Hematopoietic multipotent progenitor cell treated with erythropoietin and hydrocortisone succinate and interleukin-3 and kit ligand, for 15 days (in vitro differentiated cells): ENCODE measurements at regions not wholly inside any gene's neighbourhood (a gene's known extent, or its start where the extent isn't known, plus 50 kb on each side); places are given as distances from the start of the nearest gene placed in this dataset.
"Not testable (repeated sequence)": the region's sequence is repeated elsewhere in the genome, so short reads cannot be mapped to it uniquely, and the experiment has no call there.

Experiments
- DNase-seq: peaks from one replicate; pipeline ENCODE4 v3.0.0-alpha.2; 2015; ENCODE audit warnings: low spot score

DNA sequence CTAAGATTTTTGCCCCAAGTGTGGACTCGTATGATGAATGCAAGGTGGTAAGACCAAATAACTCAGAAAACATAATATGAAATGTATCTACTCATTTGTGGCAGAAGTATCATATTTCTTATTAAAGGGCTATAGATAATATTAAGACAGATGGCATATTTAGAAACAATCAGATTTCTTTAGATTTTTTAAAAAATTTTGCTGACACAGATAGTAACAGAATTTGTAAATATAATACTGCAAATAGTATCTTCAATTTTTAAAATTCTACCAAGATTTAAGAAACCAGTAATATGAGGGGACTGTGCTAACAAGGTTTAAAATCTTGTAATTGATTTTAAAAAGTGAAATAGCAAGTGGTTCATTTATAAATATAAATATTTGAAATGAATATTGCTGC, 1064.1 kb downstream of the DIPK2A start:
- no peak for DNase-seq

DNA sequence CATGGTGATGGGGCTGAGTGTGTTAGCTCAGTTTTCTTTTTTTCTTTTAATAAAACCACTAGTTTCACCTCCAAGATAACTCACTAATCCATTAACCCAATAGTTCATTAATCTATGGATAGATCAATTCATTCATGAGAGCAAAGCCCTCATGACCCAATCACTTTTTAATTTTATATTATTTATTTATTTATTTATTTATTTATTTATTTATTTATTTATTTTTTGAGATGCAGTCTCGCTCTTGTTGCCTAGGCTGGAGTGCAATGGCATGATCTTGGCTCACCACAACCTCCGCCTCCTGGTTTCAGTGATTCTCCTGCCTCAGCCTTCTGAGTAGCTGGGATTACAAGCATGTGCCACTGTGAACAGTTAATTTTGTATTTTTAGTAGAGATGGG, 1082.4 kb downstream of the DIPK2A start:
- DNase-seq = not testable (repeated sequence)

DNA sequence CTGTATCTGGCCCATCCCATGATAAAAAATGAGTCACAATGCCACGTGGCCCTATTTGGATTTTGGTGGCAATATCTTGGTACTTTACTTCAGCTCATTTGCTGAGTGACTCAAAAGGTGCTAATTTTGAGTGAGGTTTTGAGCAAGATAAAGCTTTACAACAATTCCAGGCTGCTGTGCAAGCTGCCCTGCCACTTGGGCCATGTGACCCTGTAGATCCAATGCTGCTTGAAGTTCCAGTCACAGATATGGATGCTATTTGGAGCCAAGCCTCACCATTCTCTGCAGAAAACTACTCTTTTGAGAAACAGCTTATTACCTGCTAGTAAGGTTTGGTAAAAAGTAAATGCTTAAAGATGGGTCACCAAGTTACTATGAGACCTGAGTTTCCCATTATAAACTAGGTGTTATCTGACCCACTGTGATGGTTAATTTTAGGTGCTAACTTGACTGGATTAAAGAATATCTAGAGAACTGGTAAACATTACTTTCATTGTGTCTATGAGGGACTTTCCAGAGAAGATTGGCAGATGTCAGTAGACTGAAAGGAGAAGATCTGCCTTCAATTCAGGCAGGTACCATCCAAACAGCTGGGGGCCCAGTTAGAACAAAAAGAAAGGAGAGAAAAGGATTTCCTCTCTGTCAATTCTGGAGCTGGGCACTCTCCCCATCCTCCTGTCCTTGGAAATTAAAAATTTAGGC, 1083.9 kb downstream of the DIPK2A start:
- no peak for DNase-seq

DNA sequence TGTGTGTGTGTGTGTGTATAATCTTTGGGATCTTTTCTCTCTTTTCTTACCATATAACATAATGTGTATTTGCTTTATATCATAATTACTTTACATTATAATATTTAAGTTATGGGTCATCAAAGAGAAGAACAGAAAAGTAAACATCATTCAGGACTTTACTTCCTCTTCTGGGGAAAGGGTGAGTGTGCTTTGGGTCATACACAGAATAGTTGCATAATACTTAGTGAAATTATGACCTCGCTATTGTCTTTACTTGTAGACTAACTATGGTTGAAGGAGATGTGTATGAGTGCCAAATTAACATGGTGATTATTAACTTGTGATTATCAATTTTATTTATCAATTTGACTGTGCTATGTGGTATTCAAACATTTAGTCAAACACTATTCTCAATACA, 1086.9 kb downstream of the DIPK2A start:
- no peak for DNase-seq

DNA sequence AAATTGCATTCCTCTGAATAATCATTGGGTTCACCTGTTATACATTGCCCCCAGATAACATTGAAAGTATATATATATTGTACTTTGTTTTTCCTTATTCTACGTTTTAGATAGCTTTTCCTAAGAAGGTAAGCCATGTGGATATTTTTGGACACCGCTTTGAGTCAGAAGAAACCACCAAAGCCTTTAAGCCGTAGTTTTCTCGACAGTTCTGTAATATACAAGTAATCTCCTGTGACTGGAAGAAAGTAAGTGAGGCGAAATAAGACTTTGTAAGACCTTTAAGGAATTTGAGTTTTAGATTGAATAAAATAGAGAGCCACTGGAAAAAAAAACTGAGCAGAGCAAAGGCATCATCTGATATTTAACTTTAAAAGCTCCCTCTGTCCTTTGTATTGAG, 1092.0 kb downstream of the DIPK2A start:
- no peak for DNase-seq

DNA sequence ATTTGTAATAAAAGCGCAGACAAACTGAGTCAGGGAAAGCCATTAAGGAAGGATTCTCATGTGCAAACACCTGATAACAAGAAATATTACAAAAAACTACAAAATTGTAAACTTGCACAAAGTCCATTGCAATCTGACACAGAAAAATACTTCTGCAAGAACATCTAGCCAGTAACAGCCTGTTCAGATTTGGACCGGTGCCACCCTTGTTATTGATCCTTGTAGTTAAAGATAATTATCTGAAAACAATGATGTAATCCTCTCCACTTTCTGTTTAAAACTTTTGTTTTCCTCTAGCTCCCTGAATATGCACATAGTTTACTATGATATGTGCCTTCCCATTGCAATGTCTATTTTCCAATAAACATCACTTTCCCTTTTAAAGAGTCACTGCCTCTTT, 1090.2 kb downstream of the PLOD2 start:
- no peak for DNase-seq

DNA sequence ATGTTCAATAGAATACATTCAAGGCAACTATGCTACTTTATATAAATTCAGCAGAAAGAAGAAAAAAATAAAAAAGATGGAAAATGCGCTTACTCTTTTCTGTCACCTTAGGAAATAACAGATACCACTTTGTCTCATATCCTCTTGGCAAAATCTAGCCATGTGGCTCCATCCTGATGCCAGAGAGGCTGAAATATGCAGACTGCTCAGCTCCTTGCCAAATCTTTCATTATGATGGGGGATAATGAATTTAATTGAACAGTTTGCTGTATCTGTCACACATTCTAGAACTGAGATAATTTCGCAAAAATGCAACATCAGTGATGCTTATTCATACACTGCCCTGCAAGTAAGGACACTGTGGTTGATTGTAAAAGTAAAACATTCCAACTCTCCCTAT, 1081.5 kb downstream of the PLOD2 start:
- DNase-seq = no peak

DNA sequence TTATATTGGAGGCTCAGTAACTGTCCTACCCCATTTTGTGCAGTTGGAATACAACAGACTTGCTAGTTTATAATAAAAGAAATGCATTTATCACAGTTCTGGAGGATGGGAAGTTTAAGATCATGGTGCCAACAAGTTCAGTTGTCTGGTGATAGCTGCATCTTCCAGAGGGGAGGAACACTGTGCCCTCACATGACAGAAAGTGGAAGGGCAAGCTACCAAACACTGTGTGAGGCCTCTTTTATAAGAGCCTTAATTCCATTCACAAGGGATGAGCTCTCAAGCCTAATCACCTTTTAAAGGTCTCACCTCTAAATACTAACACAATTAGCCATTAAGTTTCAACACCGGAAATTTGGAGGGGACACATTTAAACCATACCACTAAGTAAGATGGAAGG, 1073.9 kb downstream of the PLOD2 start:
- no peak for DNase-seq

DNA sequence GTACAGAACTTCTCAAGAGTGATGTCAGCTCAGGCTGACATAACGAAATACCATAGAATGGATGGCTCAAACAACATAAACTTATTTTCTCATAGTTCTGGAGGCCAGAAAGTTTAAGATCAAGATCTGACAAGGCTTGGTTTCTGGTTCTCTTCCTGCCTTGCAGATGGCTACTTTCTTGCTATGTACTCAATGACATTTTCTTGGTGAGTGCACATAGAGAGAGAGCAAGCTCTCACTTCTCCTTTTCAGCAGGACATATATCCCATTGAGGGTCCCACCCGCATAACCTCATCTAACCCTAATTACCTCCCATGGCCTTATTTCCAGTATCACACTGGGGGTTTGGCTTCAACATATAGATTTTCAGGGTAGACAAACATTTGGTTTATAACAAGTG, 1072.1 kb downstream of the PLOD2 start:
- no peak for DNase-seq

DNA sequence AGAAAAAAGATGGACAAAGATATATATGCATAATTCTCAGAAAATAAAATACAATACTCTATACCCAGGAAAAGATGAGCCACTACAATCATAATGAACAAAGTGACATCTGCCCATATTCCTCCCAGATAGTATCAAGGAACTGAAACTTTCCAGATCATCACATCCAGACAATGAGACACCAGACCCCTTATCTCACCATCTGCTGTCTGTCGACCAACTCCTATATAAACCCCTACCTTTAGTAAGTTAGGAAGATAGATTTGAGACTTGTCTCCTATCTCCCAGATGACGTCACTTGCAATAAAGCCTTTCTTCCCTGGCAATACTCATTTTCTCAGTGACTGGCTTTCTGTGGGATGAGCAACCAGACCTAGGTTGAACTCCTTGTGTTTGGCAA, 1071.6 kb downstream of the PLOD2 start:
- DNase-seq = no peak

DNA sequence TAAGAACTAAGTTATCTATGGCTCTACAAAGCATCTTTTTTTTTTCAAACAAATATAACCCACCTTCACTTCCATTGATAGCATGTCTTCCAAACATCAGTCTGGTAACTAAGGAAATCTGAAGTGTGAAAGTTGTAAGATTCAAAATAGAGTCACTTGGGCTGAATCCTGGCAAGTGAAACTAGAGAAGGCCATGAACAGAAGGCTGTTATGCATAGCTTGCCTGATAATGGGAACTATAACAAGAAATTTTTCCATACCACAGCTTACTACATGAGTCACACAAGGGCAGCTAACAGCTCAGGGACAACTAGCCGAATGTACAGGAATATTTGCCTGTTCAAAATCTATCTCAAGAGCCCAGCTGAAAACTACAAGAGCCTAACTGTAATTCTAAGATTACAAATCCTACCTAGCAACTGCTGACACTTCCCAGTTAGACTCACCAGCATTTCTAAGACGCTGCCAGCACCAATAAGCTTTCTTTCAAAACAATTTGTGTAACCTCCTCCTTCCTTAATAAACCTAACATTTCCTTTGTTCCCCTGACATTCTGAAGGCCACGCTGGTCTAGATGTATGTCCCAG, 1066.5 kb downstream of the PLOD2 start:
- no peak for DNase-seq

DNA sequence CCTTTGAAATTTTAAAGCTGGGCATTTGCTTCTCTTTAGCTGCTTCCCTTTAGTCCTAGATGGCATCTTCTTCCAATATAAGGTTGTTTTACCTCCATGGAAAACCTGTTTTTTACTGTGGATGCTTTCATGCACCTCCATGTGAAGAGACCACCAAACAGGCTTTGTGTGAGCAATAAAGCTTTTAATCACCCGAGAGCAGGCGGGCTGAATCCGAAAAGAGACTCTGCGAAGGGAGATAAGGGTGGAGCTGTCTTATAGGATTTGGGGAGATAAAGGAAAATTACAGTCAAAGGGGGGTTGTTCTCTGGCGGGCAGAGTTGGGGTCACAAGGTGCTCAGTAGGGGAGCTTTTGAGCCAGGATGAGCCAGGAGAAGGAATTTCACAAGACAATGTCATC, 1049.8 kb downstream of the PLOD2 start:
- DNase-seq = not testable (repeated sequence)

DNA sequence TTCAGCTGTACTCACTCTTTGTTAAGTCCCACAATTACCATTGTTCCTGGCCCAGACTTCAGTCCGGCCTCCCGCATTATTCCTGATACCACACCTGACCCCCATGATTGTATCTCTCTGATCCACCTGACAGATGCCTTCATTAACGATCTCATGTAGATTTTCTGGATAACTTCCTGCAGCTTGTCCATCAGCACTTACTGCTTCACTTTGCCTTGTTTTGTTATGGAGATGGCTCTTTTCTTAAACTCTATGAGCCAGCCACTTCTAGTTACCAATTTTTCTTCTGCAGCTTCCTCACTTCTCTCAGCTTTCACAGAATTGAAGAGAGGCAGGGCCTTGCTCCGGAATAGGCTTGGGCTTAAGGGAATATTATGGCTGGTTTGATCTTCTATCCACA, 1044.2 kb downstream of the PLOD2 start:
- no peak for DNase-seq

DNA sequence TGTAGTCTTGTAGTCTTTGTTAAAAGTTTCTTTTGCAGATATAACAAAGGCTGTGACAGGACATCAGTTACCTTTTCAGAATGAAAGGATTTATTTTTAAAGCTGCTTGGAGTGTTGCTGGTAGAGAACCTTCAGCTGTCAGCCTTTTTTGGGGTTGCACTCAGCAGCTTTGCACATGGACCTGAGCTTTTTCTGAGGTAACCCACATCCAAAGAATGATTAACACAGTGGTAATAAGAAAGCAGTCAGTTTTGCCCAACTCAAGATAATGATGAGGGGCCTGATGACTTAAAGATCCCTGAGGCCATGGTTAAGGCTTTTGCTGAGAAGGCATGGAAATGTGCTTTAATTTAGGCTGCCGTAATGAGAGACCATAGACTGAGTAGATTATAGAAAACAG, 1042.7 kb downstream of the PLOD2 start:
- DNase-seq = no peak

DNA sequence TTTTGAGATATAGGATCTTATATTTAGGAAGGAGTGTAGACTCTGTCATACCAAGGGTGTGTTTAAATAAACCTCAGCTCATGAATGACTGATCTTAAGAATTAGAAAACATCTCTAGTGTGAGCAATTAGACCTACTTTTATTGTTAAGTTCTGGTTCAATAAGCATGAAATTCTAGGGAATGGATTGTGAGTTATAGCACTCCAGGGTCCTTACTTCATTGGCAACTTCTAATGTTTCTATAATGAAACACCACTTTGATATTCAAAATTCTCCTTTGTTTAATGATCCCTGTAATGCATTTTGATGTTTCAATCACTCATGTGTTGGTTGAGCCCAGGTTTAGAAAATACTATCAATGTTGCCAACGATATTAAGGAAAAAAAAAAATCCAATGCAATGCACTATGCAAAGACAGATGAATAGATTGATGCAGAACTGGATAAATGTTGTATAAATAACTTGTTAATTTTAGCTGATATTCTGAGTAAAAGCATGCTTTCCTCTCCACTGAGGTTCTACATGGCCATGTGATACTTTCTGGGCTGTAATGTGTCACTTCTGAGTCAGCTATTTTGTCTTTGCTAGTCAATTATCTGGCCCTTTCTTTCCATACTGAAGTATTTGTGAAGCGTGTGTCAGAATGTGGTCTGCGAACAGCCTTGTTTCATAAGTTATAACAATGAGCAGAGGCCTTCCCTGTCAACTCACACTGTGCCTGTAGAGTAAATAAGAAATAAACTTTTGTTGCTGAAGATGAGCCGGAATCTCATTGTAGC, 1035.9 kb downstream of the PLOD2 start:
- DNase-seq = no peak

DNA sequence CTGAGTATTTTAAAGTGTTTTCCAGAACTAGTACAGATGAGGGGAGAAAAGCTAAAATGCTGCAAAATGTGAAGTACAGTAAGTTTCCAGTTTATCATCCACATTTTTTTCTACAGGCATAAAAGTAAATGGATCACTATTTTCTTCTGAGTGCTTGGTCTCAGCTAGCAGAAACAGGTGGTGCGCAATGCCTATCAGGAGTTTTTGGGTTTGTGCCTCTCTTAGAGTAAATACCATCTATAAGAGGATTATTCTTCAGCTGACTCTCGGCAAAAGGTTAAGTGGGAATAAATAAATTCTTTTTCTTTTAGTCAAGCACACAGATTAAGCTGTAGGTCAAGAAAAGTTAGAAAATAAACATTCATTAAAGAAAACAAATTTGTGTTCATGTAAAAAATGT, 1027.7 kb downstream of the PLOD2 start:
- DNase-seq = no peak

DNA sequence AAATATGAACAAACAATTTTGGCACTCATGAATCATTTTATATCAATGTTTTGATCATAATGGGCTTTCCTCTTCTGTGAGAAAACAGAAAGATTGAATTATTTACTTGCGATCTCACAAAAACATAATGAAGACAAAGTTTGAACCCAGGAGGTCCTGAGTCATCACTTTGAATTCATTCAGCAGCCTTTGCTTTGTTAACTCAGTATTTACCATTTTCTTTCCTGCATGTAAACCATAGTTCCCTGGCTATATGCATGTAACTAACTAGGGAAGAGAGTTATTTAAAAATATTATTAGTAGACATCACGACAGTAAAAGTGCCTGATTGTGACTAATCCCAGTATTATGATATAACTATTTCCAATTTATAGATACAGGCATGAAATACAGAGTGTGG, 1026.2 kb downstream of the PLOD2 start:
- DNase-seq = no peak

DNA sequence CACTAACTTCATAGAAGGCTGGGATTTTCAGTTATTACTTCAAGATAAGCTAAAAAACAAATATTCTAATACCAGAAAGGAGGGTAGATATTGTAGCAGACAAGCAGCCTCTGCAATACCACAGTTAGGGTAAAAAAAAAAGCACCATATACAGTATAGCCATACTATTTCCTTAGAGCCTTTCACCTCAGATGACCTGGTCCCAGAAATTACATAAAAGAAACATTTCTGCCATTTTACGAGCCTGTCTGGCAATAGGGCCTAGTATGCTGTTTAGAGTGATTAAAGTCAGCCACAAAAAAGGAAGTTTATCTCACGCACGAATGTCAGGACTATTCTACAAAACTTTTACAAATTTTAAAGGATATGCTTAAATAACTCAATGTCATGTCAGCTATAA, 1016.6 kb downstream of the PLOD2 start:
- no peak for DNase-seq

DNA sequence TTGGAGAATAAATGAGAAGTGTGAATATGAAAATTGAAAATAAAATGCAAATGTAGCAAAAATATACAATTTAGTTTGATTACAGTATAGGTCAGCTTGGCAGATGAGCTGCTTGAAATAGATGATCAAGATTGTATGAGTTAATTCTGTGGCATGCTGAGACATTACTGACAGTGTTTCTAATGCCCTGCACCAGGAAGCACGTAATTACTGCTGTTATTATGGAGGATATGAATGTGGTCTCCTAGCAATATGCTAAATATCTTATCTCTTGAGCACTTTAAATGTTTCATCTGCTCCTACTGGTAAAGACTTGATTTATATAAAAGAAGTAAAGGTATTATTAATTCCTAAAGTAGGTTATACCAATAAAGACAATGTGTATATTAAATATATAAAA, 1015.5 kb downstream of the PLOD2 start:
- no peak for DNase-seq

DNA sequence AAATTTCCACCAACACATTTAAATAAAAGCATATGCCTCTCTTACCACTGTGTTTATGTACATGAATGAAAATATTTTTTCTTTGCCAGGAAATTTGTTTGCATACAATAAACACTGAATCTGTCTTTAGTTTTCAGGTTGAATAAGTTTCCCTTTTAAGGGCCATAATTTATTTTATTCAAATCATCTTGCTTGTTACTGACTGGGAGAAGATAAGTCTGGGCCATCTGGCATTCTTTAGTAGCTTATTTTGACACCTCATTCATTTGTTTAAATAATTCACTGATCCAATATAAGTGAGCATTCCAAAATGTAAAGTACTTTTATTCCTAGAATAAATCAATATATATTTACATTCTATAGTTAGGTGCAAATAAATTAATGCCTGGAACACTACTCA, 1001.3 kb downstream of the PLOD2 start:
- DNase-seq = no peak

DNA sequence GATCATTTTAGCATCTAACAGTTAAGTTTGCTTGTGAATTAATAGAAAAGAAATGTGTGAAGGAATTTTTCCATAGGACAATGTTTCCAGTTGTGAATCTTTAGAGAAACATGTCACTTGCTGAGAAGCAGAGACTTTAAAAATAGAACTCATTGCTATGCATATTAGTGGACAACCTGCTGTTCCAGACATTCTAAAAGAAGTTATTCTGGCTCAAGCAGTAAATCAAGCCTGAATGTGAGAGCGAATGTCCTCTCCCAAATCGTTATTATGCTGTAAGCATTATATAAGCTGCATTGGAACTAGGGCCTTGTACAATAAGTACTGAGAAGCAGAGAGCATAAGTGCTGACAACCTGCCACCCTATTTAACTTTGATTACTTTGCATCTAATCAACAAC, 990.9 kb downstream of the PLOD2 start:
- no peak for DNase-seq

DNA sequence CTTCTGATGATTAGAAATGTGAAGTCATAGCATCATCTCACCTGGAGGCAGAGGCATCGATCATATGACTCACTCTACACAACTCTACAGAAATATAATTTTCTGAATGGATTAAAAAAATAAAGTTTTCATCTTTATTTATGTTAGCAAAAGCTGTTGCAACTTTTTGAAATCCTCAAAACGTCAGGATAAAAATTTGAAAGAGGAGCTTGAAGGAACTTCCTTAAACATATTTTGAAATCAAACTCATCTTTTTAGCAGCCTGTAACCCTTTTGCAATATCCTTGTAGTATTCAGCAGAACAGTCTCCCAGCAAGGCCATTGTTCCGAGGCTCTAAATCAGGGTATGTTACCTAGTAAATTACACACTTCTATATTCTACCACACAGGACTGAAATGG, 985.4 kb downstream of the PLOD2 start:
- no peak for DNase-seq

DNA sequence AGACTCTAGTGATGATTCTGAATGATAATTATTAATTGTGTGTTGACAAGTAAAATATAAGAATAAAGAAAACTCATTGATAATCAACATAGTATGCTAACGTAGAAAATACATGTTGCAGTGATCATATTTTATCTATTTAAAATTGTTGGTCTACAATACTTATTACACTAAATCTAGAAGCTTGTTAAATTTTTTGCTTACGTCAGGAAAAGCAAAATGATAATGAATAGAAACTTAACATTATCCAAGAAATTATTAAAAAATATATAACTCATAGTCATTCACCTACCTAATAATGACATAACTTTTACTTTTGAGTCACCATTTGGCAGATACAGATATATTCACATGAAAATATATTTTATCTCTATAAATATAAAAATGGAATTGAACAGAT, 984.1 kb downstream of the PLOD2 start:
- no peak for DNase-seq

DNA sequence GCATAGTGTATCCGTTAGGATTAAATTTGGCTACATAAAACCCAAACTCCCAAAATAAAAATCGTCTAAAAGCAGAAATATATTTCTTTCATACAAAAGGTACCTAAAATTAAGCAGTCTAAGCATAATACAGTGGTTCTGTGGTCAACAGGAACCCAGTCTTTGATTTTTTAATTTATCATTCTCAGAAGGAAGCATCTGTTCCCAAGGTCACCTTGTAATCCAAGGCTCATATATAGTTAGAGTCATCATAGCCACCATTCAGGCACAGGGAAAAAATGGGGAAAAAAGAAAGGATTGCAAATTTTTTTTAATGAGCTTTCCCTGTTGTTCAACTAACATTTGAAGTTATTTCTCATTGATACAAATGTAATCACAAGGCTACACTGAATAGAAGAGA, 983.2 kb downstream of the PLOD2 start:
- DNase-seq = no peak
